GM23338 (cell line): ENCODE measurements at regions not wholly inside any gene's neighbourhood (a gene's known extent, or its start where the extent isn't known, plus 50 kb on each side); places are given as distances from the start of the nearest gene placed in this dataset.

Experiments
- CREB1 ChIP-seq: fragments of 250-450 bp; sonication (Bioruptor Pico); IDR thresholded peaks from 2 replicates; pipeline ENCODE4 v1.5.0; 2020; ENCODE audit warnings: low read depth, mild to moderate bottlenecking, moderate library complexity
- CTCF ChIP-seq, 2 experiments: fragments of 200-600 bp in 1 of 2; sonication (generic) in 1 of 2; conservative IDR thresholded peaks; 2 replicates each; pipeline versions ENCODE4 v1.5.1 to v1.6.1; 2016 to 2017; ENCODE audit warnings: antibody characterized with exemption in 2 of 2, low read depth in 2 of 2, mild to moderate bottlenecking in 2 of 2, moderate library complexity in 1 of 2
- EZH2phosphoT487 ChIP-seq: fragments of 200-600 bp; sonication (generic); IDR thresholded peaks from one replicate; pipeline ENCODE4 v1.8.1; 2018; ENCODE audit warnings: antibody characterized with exemption; ENCODE audit not compliant: unreplicated experiment
- JUNB ChIP-seq: IDR thresholded peaks from one replicate; pipeline ENCODE4 v1.6.1; 2016; ENCODE audit warnings: antibody characterized with exemption; ENCODE audit not compliant: unreplicated experiment
- POLR2AphosphoS5 ChIP-seq: IDR thresholded peaks from 2 replicates; pipeline ENCODE4 v1.6.1; 2016; ENCODE audit warnings: antibody characterized with exemption, low read depth
- REST ChIP-seq: IDR thresholded peaks from one replicate; pipeline ENCODE4 v1.6.1; 2018; ENCODE audit warnings: antibody characterized with exemption; ENCODE audit not compliant: unreplicated experiment
- ZNF114 ChIP-seq: fragments of 250-450 bp; sonication (Bioruptor Pico); IDR thresholded peaks from 2 replicates; pipeline ENCODE4 v1.5.0; 2020; ENCODE audit warnings: mild to moderate bottlenecking, moderate library complexity

GRCh38 chr7:1293950-1294411 lies 61.3 kb downstream of the UNCX start:
- TF ChIP-seq JUNB (no peak), ZNF114 (CRISPR knock-in tag) (no peak), CTCF (conservative IDR thresholded peaks at IDR 0.05; ENCODE audit: low read depth in 2 of 2) (no peak), EZH2phosphoT487 (no peak), REST (no peak), CREB1 (no peak), POLR2AphosphoS5 (no peak)
